GM12873 (cell line): ENCODE measurements at regions not wholly inside any gene's neighbourhood (a gene's known extent, or its start where the extent isn't known, plus 50 kb on each side); places are given as distances from the start of the nearest gene placed in this dataset.

ENCODE experiments used
- CTCF ChIP-seq: IDR thresholded peaks from 2 replicates; pipeline ENCODE4 v1.5.1; 2012; ENCODE audit warnings: low read depth, mild to moderate bottlenecking, moderate library complexity, low read length, control low read depth; ENCODE audit not compliant: insufficient read depth; ENCODE audit errors: missing control alignments

- TF ChIP-seq CTCF, result no peak
These were observed 531.6 kb downstream of the VRK1 start for GRCh38 chr14:97328743-97329142.

GRCh38 chr14:97329701-97330100, 532.5 kb downstream of the VRK1 start:
- no peak for TF ChIP-seq CTCF

- no peak for TF ChIP-seq CTCF
These were observed 533.9 kb downstream of the VRK1 start for GRCh38 chr14:97331058-97331457.

- TF ChIP-seq CTCF, result no peak
These were observed 534.3 kb downstream of the VRK1 start for GRCh38 chr14:97331526-97331925.

GRCh38 chr14:97336179-97336578, 539.0 kb downstream of the VRK1 start:
- no peak for TF ChIP-seq CTCF

GRCh38 chr14:97336816-97337215, 539.6 kb downstream of the VRK1 start:
- no peak for TF ChIP-seq CTCF

GRCh38 chr14:97337267-97337666, 540.1 kb downstream of the VRK1 start:
- TF ChIP-seq CTCF, result no peak
